ENCODE measurements at regions not wholly inside any gene's neighbourhood (a gene's known extent, or its start where the extent isn't known, plus 50 kb on each side); places are given as distances from the start of the nearest gene placed in this dataset.

- no peak for DNase-seq (ENCODE audit: low spot score)
- POLR2A ChIA-PET (ENCODE audit: low non-redundant PET) = no interaction called here
- H3K27me3 ChIP-seq (replicated peaks; ENCODE audit: insufficient read depth, low read depth, low read length, poor library complexity) = no peaks in the 10 kb centered on the region
- TF ChIP-seq, protein P1, sequence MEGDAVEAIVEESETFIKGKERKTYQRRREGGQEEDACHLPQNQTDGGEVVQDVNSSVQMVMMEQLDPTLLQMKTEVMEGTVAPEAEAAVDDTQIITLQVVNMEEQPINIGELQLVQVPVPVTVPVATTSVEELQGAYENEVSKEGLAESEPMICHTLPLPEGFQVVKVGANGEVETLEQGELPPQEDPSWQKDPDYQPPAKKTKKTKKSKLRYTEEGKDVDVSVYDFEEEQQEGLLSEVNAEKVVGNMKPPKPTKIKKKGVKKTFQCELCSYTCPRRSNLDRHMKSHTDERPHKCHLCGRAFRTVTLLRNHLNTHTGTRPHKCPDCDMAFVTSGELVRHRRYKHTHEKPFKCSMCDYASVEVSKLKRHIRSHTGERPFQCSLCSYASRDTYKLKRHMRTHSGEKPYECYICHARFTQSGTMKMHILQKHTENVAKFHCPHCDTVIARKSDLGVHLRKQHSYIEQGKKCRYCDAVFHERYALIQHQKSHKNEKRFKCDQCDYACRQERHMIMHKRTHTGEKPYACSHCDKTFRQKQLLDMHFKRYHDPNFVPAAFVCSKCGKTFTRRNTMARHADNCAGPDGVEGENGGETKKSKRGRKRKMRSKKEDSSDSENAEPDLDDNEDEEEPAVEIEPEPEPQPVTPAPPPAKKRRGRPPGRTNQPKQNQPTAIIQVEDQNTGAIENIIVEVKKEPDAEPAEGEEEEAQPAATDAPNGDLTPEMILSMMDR (conservative IDR thresholded peaks at IDR 0.05; ENCODE audit: low read depth, low read length) = no peak
- no peak for TF ChIP-seq EZH2 (IDR thresholded peaks at IDR 0.05; ENCODE audit: borderline replicate concordance, low read depth, low read length, poor library complexity, severe bottlenecking)
- no peak overlapping the region for H3K27ac ChIP-seq (ENCODE audit: low read depth, low read length, poor library complexity, severe bottlenecking)
- BruUV-seq (replicated peaks) = no TSS peak
- intact Hi-C loops (cut with micrococcal nuclease; ENCODE audit: unreplicated experiment) = no loop called here
- no peak overlapping the region for H3K4me3 ChIP-seq (ENCODE audit: low read depth, low read length, poor library complexity, severe bottlenecking)
- H3K4me1 ChIP-seq (ENCODE audit: insufficient read depth, low read length, poor library complexity, severe bottlenecking) = no peaks in the 10 kb centered on the region
- CTCF ChIA-PET = no interaction called here
- H3K36me3 ChIP-seq (ENCODE audit: insufficient read depth, low read length, poor library complexity, severe bottlenecking) = no peaks in the 10 kb centered on the region
- H3K9me3 ChIP-seq (ENCODE audit: low read depth, low read length, poor library complexity, severe bottlenecking) = no peaks in the 10 kb centered on the region
Observed at GRCh38 chr4:4754641-4755040, 104.8 kb upstream of the MSX1 start.

DNA sequence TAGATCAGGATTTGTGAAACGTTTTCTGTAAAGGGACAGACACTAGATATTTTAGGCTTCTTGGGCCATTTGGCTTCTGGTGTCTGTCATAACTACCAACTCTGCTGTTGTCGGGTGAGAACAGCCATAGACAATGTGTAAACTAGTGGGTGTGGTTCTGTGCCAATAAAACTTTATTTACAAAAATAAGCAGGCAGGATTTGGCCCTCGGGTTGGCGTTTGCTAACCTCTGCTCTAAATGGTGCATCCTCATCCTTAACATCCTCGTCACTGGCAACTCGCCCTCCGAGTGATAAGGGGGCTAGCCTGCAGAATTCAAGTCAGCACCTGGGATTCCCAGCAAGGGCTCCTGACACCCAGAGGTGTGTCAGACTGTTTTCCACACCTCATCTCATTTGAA lies 105.8 kb upstream of the MSX1 start:
- POLR2A ChIA-PET (ENCODE audit: low non-redundant PET) = no interaction called here
- H3K9me3 ChIP-seq (ENCODE audit: low read depth, low read length, poor library complexity, severe bottlenecking) = no peaks in the 10 kb centered on the region
- H3K4me1 ChIP-seq (ENCODE audit: insufficient read depth, low read length, poor library complexity, severe bottlenecking) = no peaks in the 10 kb centered on the region
- TF ChIP-seq EZH2 (IDR thresholded peaks at IDR 0.05; ENCODE audit: borderline replicate concordance, low read depth, low read length, poor library complexity, severe bottlenecking) = no peak
- TF ChIP-seq, protein P1 (conservative IDR thresholded peaks at IDR 0.05; ENCODE audit: low read depth, low read length) = no peak
- no peak for DNase-seq (ENCODE audit: low spot score)
- intact Hi-C loops (cut with micrococcal nuclease; ENCODE audit: unreplicated experiment) = no loop called here
- CTCF ChIA-PET = no interaction called here
- H3K27me3 ChIP-seq (replicated peaks; ENCODE audit: insufficient read depth, low read depth, low read length, poor library complexity) = no peaks in the 10 kb centered on the region
- H3K36me3 ChIP-seq (ENCODE audit: insufficient read depth, low read length, poor library complexity, severe bottlenecking) = no peaks in the 10 kb centered on the region
- H3K4me3 ChIP-seq (ENCODE audit: low read depth, low read length, poor library complexity, severe bottlenecking) = no peak overlapping the region
- H3K27ac ChIP-seq (ENCODE audit: low read depth, low read length, poor library complexity, severe bottlenecking) = no peak overlapping the region
- no TSS peak for BruUV-seq (replicated peaks)

- Histone ChIP-seq H3K27ac (ENCODE audit: low read depth, low read length, poor library complexity, severe bottlenecking) (no peak overlapping the region), H3K4me1 (ENCODE audit: insufficient read depth, low read length, poor library complexity, severe bottlenecking) (no peaks in the 10 kb centered on the region), H3K4me3 (ENCODE audit: low read depth, low read length, poor library complexity, severe bottlenecking) (no peak overlapping the region), H3K36me3 (ENCODE audit: insufficient read depth, low read length, poor library complexity, severe bottlenecking) (no peaks in the 10 kb centered on the region), H3K27me3 (replicated peaks; ENCODE audit: insufficient read depth, low read depth, low read length, poor library complexity) (no peaks in the 10 kb centered on the region), H3K9me3 (ENCODE audit: low read depth, low read length, poor library complexity, severe bottlenecking) (no peaks in the 10 kb centered on the region)
- POLR2A ChIA-PET (ENCODE audit: low non-redundant PET) = no interaction called here
- CTCF ChIA-PET = no interaction called here
- no peak for DNase-seq (ENCODE audit: low spot score)
- intact Hi-C loops (cut with micrococcal nuclease; ENCODE audit: unreplicated experiment) = no loop called here
- BruUV-seq (replicated peaks) = no TSS peak
- no peak for TF ChIP-seq EZH2 (IDR thresholded peaks at IDR 0.05; ENCODE audit: borderline replicate concordance, low read depth, low read length, poor library complexity, severe bottlenecking)
- TF ChIP-seq, protein P1 (conservative IDR thresholded peaks at IDR 0.05; ENCODE audit: low read depth, low read length) = no peak
Observed at GRCh38 chr4:4752576-4753401, 106.7 kb upstream of the MSX1 start.
